ENCODE measurements at regions not wholly inside any gene's neighbourhood (a gene's known extent, or its start where the extent isn't known, plus 50 kb on each side); places are given as distances from the start of the nearest gene placed in this dataset.

DNA sequence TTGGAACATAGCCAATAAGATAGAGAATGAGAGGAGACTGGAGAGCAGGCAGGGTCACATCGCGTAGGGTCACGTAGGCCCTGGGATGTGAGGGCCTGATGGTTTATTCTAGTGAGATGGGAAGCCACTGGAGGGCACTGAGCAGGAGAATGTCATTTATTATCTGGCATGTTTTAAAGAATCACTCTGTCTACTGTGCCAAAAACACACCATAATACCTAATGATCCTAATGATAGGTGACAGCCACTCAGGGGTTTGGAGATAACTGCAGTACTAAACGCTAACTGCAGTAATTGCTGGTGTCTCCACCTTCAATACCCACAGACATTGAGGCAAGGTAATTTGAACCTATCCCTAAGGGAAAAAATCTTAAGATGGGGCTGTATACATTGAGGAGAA lies 185.4 kb downstream of the TTLL7 start:
- WGBS, 2 donors: 97 to 98% methylated on average over 4 of the region's 4 CpGs

GRCh38 chr1:83810144-83810543 lies 188.8 kb downstream of the TTLL7 start:
- intact Hi-C loops (cut with DNase I): no loop called here
- H3K27me3 ChIP-seq: no peaks in the 10 kb centered on the region
- DNase-seq: no peak

More for the DNA sequence above, 185.4 kb downstream of the TTLL7 start:
- Histone ChIP-seq H3K9me3 (no peaks in the 10 kb centered on the region), H3K27ac (no peak overlapping the region), H3K4me3 (no peak overlapping the region), H3K27me3 (no peaks in the 10 kb centered on the region), H3K4me1 (no peaks in the 10 kb centered on the region), H3K36me3 (no peaks in the 10 kb centered on the region)
- no peak for TF ChIP-seq POLR2A (IDR thresholded peaks at IDR 0.05)
- TF ChIP-seq POLR2AphosphoS5 (IDR thresholded peaks at IDR 0.05): no peak
- no peak for TF ChIP-seq CTCF (IDR thresholded peaks at IDR 0.05)
- TF ChIP-seq EP300 (IDR thresholded peaks at IDR 0.05): no peak
- intact Hi-C loops (cut with DNase I): no loop called here
- no peak for DNase-seq

GRCh38 chr1:83808536-83808935 lies 190.4 kb downstream of the TTLL7 start:
- H3K36me3 ChIP-seq: no peaks in the 10 kb centered on the region
- TF ChIP-seq CTCF (IDR thresholded peaks at IDR 0.05) (no peak), POLR2A (IDR thresholded peaks at IDR 0.05) (no peak), EP300 (IDR thresholded peaks at IDR 0.05) (no peak), POLR2AphosphoS5 (IDR thresholded peaks at IDR 0.05) (no peak)
- no peak overlapping the region for H3K27ac ChIP-seq
- DNase-seq: no peak
- intact Hi-C loops (cut with DNase I): no loop called here
- H3K4me1 ChIP-seq: no peaks in the 10 kb centered on the region
- no peaks in the 10 kb centered on the region for H3K9me3 ChIP-seq
- no peak overlapping the region for H3K4me3 ChIP-seq
- H3K27me3 ChIP-seq: no peaks in the 10 kb centered on the region

More at GRCh38 chr1:83810144-83810543, 188.8 kb downstream of the TTLL7 start:
- TF ChIP-seq EP300 (IDR thresholded peaks at IDR 0.05) (no peak), POLR2A (IDR thresholded peaks at IDR 0.05) (no peak), POLR2AphosphoS5 (IDR thresholded peaks at IDR 0.05) (no peak)
- Histone ChIP-seq H3K36me3 (no peaks in the 10 kb centered on the region), H3K27ac (no peak overlapping the region), H3K4me3 (no peak overlapping the region), H3K9me3 (no peaks in the 10 kb centered on the region), H3K4me1 (no peaks in the 10 kb centered on the region)
- 91% methylated on average over 4 of the region's 4 CpGs for WGBS, 2 donors

DNA sequence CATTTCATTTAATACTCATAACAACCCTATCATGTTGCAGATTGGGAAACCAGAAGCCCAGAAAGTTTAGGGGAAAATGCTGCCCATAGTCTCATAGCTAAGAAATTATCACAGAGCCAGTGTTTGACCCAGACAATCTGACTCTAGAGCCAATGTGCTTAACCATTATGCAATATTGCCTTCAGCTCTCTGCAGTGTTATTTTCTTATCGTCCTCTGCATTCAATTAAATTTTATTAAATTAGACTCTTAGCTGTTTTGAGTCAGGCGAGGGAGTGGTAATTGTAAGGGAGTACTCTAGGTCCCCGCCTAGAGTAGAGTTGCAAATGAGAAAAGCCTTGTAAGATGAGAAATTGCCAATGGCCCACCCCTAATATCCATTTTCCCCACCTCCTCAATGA lies 191.1 kb downstream of the TTLL7 start:
- intact Hi-C loops (cut with DNase I): no loop called here

GRCh38 chr1:83807231-83807630 lies 191.7 kb downstream of the TTLL7 start:
- 84 to 93% methylated on average over 1 of the region's 1 CpG for WGBS, 2 donors
- Histone ChIP-seq H3K4me1 (peaks cover 0 to 6% (median 3%) of the 10 kb centered on the region in 4 donors), H3K27me3 (no peaks in the 10 kb centered on the region), H3K9me3 (no peaks in the 10 kb centered on the region), H3K27ac (no peak overlapping the region), H3K4me3 (no peak overlapping the region), H3K36me3 (no peaks in the 10 kb centered on the region)
- no peak for DNase-seq
- intact Hi-C loops (cut with DNase I): no loop called here
- TF ChIP-seq CTCF (IDR thresholded peaks at IDR 0.05) (no peak), POLR2AphosphoS5 (IDR thresholded peaks at IDR 0.05) (no peak), EP300 (IDR thresholded peaks at IDR 0.05) (no peak), POLR2A (IDR thresholded peaks at IDR 0.05) (no peak)

More for the DNA sequence above, 191.1 kb downstream of the TTLL7 start:
- Histone ChIP-seq H3K4me1 (no peaks in the 10 kb centered on the region), H3K4me3 (no peak overlapping the region), H3K9me3 (no peaks in the 10 kb centered on the region), H3K27ac (no peak overlapping the region), H3K36me3 (no peaks in the 10 kb centered on the region), H3K27me3 (no peaks in the 10 kb centered on the region)
- WGBS, 2 donors: 89 to 92% methylated on average over 3 of the region's 3 CpGs
- DNase-seq: no peak
- no peak for TF ChIP-seq POLR2AphosphoS5 (IDR thresholded peaks at IDR 0.05)
- TF ChIP-seq POLR2A (IDR thresholded peaks at IDR 0.05): no peak
- TF ChIP-seq CTCF (IDR thresholded peaks at IDR 0.05): no peak
- TF ChIP-seq EP300 (IDR thresholded peaks at IDR 0.05): no peak
